Panc1 (cell line): ENCODE measurements at regions not wholly inside any gene's neighbourhood (a gene's known extent, or its start where the extent isn't known, plus 50 kb on each side); places are given as distances from the start of the nearest gene placed in this dataset.

ENCODE experiments used
- ATAC-seq: fragments of 200-7000 bp; cut with Tn5 transposase; 2 replicates; pipeline ENCODE4 v1.9.1; 2020; ENCODE audit warnings: mild to moderate bottlenecking, moderate library complexity
- BruUV-seq: library from RNA; stranded (reverse); fragments of 400-500 nt; replicated peaks from 2 replicates; lab custom pipeline; 2021; lab: Mats Ljungman, UMichigan
- CTCF ChIA-PET: fragments of 300-600 bp; sonication (Branson Sonifier 250); formaldehyde crosslinking; loops from one replicate; lab custom pipeline; 2022; ENCODE audit warnings: antibody characterized with exemption; lab: Charles Lee
- POLR2A ChIA-PET: fragments of 300-600 bp; sonication (Branson Sonifier 250); formaldehyde crosslinking; loops from one replicate; lab custom pipeline; 2022; ENCODE audit warnings: antibody characterized with exemption; lab: Charles Lee
- DNase-seq: peaks from one replicate; pipeline ENCODE4 v3.0.0-alpha.2; 2010; ENCODE audit warnings: low read depth, low spot score
- H3K27ac ChIP-seq: 2 replicates; pipeline ENCODE4 v1.5.1; 2011; ENCODE audit warnings: mild to moderate bottlenecking, low read length, inconsistent platforms
- H3K27me3 ChIP-seq: fragments of 200-500 bp; sonication (Bioruptor generic); 2 replicates; pipeline ENCODE4 v1.6.0; 2014; ENCODE audit warnings: low read length, inconsistent platforms; ENCODE audit not compliant: control insufficient read depth, insufficient read depth
- H3K36me3 ChIP-seq: fragments of 200-500 bp; sonication (Bioruptor generic); 2 replicates; pipeline ENCODE4 v1.5.1; 2014; ENCODE audit warnings: inconsistent platforms, mild to moderate bottlenecking, low read length, moderate library complexity; ENCODE audit not compliant: control insufficient read depth, insufficient read depth
- H3K4me1 ChIP-seq: 2 replicates; pipeline ENCODE4 v1.5.1; 2011; ENCODE audit warnings: inconsistent platforms, mild to moderate bottlenecking, low read length, moderate library complexity; ENCODE audit not compliant: control insufficient read depth, insufficient read depth
- H3K4me3 ChIP-seq, 2 experiments: 2 replicates each; pipeline ENCODE4 v1.5.1; 2011 to 2012; ENCODE audit warnings: low read depth in 2 of 2, low read length in 2 of 2, mild to moderate bottlenecking in 2 of 2, inconsistent platforms in 1 of 2, moderate library complexity in 1 of 2
- H3K9me3 ChIP-seq: fragments of 200-500 bp; sonication (Bioruptor generic); 2 replicates; pipeline ENCODE4 v1.5.1; 2014; ENCODE audit warnings: low read depth, mild to moderate bottlenecking, inconsistent platforms, low read length, moderate library complexity; ENCODE audit not compliant: control insufficient read depth, insufficient read depth
- CTCF ChIP-seq: fragments of 450-650 bp; IDR thresholded peaks from 2 replicates; pipeline ENCODE4 v1.5.1; 2017; ENCODE audit warnings: mild to moderate bottlenecking
- POLR2AphosphoS5 ChIP-seq: IDR thresholded peaks from 2 replicates; pipeline ENCODE4 v1.6.1; 2012; ENCODE audit warnings: mild to moderate bottlenecking, low read depth, low read length, moderate library complexity
- REST ChIP-seq, 2 experiments: IDR thresholded peaks; 2 replicates each; pipeline ENCODE4 v1.6.1; 2011 to 2012; ENCODE audit warnings: low read depth in 2 of 2, control low read depth in 1 of 2, low read length in 1 of 2, mild to moderate bottlenecking in 1 of 2, moderate library complexity in 1 of 2; ENCODE audit not compliant: insufficient read depth in 1 of 2
- SIN3A ChIP-seq: IDR thresholded peaks from 2 replicates; pipeline ENCODE4 v1.6.1; 2012; ENCODE audit warnings: low read depth, mild to moderate bottlenecking, low read length, moderate library complexity, borderline replicate concordance; ENCODE audit not compliant: insufficient read depth
- TCF7L2 ChIP-seq: IDR thresholded peaks from 2 replicates; pipeline ENCODE4 v1.6.1; 2011; ENCODE audit warnings: mild to moderate bottlenecking, low read depth, low read length, inconsistent platforms
- in situ Hi-C: cut with HindIII; loops from 2 replicates; pipeline ENCODE4 v1.10.0; 2016; ENCODE audit warnings: low sequenced_read_pairs, low pct_unique_long_range_greater_than_20kb
- intact Hi-C: fragments of 100-400 bp; cut with micrococcal nuclease; formaldehyde crosslinking; loops from one replicate; pipeline ENCODE4 v1.10.0; 2022; ENCODE audit not compliant: unreplicated experiment

- TF ChIP-seq TCF7L2 = no peak
- TF ChIP-seq CTCF = no peak
- no peak for TF ChIP-seq POLR2AphosphoS5
- no peak for TF ChIP-seq REST (IDR thresholded peaks at IDR 0.05; ENCODE audit: insufficient read depth in 1 of 2, low read depth in 2 of 2, low read length in 1 of 2)
- TF ChIP-seq SIN3A = no peak
- no peaks in the 10 kb centered on the region for H3K36me3 ChIP-seq
- H3K27me3 ChIP-seq = no peaks in the 10 kb centered on the region
- in situ Hi-C loops = no loop called here
- no peak for ATAC-seq
- intact Hi-C loops = no loop called here
- ChIA-PET CTCF (no interaction called here), POLR2A (no interaction called here)
- H3K9me3 ChIP-seq = no peaks in the 10 kb centered on the region
- no peak for DNase-seq
- H3K27ac ChIP-seq = no peak overlapping the region
- H3K4me3 ChIP-seq = no peak overlapping the region
- BruUV-seq = no TSS peak
- no peaks in the 10 kb centered on the region for H3K4me1 ChIP-seq
Observed at GRCh38 chr12:83349907-83350611, 663.4 kb downstream of the TMTC2 start.

GRCh38 chr12:83346333-83346732 is 659.6 kb downstream of the TMTC2 start:
- BruUV-seq = no TSS peak
- TF ChIP-seq CTCF = no peak
- TF ChIP-seq SIN3A = no peak
- no peak for TF ChIP-seq TCF7L2
- no peak for TF ChIP-seq POLR2AphosphoS5
- no peak for TF ChIP-seq REST (IDR thresholded peaks at IDR 0.05; ENCODE audit: insufficient read depth in 1 of 2, low read depth in 2 of 2, low read length in 1 of 2)
- no peak overlapping the region for H3K4me3 ChIP-seq
- ChIA-PET POLR2A (no interaction called here), CTCF (no interaction called here)
- H3K27me3 ChIP-seq = no peaks in the 10 kb centered on the region
- ATAC-seq (no peak), DNase-seq (no peak)
- H3K9me3 ChIP-seq = no peaks in the 10 kb centered on the region
- H3K36me3 ChIP-seq = no peaks in the 10 kb centered on the region
- intact Hi-C loops (no loop called here), in situ Hi-C loops (no loop called here)
- H3K27ac ChIP-seq = no peak overlapping the region
- H3K4me1 ChIP-seq = no peaks in the 10 kb centered on the region
